ENCODE measurements at regions not wholly inside any gene's neighbourhood (a gene's known extent, or its start where the extent isn't known, plus 50 kb on each side); places are given as distances from the start of the nearest gene placed in this dataset.

DNA sequence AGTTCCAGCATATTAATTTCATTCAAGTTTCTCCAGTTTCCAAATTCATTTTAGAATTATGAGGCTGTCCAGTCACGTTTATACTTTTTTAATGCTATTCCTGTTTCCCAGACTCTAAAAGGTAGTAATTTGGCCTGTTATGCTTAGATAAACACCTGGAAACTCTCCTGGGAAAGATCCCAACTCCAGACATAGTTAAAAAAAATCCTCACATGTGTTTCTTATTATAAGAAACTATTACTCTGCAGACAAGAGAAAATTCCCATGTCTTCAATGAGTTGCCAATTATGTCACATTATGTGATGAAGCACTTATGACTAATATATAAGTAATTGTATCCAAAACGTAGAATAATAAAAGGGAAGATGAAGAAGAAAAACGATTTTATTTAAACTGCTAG is 137.1 kb upstream of the TMC3 start:
- TF ChIP-seq, protein P1, sequence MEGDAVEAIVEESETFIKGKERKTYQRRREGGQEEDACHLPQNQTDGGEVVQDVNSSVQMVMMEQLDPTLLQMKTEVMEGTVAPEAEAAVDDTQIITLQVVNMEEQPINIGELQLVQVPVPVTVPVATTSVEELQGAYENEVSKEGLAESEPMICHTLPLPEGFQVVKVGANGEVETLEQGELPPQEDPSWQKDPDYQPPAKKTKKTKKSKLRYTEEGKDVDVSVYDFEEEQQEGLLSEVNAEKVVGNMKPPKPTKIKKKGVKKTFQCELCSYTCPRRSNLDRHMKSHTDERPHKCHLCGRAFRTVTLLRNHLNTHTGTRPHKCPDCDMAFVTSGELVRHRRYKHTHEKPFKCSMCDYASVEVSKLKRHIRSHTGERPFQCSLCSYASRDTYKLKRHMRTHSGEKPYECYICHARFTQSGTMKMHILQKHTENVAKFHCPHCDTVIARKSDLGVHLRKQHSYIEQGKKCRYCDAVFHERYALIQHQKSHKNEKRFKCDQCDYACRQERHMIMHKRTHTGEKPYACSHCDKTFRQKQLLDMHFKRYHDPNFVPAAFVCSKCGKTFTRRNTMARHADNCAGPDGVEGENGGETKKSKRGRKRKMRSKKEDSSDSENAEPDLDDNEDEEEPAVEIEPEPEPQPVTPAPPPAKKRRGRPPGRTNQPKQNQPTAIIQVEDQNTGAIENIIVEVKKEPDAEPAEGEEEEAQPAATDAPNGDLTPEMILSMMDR (IDR thresholded peaks at IDR 0.05; ENCODE audit: extremely low read depth, insufficient read depth, missing control alignments), result no peak
- no peak for DNase-seq (ENCODE audit: low spot score)
- in situ Hi-C loops (cut with MboI; ENCODE audit: low pct_unique_long_range_greater_than_20kb, low sequenced_read_pairs, unreplicated experiment), result no loop called here

DNA sequence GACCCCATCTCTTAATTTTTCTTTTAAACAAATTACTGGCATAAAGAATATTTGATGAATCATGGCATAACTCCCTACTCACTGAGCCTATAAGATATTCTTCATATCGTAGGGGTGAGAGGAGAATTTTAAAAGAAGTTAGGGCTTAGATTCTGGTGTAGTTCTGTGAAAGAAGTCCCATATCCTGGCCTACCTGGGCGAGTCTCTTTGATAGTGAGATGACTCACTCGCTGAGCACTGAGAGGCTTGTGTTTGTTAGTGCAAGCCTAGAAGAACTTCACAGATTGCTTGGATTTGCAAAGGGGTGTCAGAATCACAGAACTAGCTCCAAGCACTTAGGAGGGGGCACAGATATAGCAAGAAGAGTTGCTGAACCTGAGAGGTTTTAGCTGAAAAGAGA is 133.8 kb upstream of the TMC3 start:
- in situ Hi-C loops (cut with MboI; ENCODE audit: low pct_unique_long_range_greater_than_20kb, low sequenced_read_pairs, unreplicated experiment), result no loop called here
- DNase-seq (ENCODE audit: low spot score), result no peak
- TF ChIP-seq, protein P1 (IDR thresholded peaks at IDR 0.05; ENCODE audit: extremely low read depth, insufficient read depth, missing control alignments), result no peak

DNA sequence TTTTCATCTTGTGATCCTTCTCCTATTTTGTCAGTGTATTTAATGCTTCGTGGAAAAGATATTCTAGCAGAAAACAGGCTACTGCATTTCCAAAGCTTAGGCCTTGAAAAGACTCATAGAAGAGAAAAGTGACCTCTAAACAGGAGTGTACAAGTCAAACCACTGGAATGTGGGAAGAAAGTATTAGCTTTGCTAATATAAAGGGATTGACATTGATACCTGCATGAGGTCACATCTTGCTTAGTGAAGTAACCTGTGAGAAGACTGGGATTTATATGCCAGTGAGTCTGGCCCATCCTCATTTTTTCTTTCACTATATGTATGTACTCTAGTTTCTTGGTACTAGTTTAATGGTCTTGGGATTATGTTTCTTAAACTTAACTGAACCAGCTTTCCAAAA is 132.9 kb upstream of the TMC3 start:
- TF ChIP-seq, protein P1 (IDR thresholded peaks at IDR 0.05; ENCODE audit: extremely low read depth, insufficient read depth, missing control alignments), result no peak
- in situ Hi-C loops (cut with MboI; ENCODE audit: low pct_unique_long_range_greater_than_20kb, low sequenced_read_pairs, unreplicated experiment), result no loop called here
- no peak for DNase-seq (ENCODE audit: low spot score)

DNA sequence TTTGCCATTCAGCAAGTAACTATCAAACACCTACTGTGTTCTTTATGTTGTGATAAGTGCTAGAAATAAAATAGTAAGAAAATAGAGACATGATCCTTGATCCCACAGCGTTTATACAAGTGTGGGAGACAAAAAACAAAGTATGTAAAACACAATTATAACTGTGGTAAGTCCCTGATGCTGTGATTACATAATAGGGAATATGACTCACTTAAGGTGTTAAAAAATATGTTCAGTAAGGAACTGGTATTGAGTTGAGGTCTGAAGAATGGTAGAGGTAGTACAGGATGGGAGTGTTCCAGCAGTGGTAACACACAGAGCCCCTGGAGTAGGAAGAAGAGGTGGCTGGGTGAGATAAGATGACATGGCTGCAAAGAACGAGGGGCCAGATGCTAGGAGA is 132.1 kb upstream of the TMC3 start:
- DNase-seq (ENCODE audit: low spot score), result no peak
- TF ChIP-seq, protein P1 (IDR thresholded peaks at IDR 0.05; ENCODE audit: extremely low read depth, insufficient read depth, missing control alignments), result no peak
- in situ Hi-C loops (cut with MboI; ENCODE audit: low pct_unique_long_range_greater_than_20kb, low sequenced_read_pairs, unreplicated experiment), result no loop called here

DNA sequence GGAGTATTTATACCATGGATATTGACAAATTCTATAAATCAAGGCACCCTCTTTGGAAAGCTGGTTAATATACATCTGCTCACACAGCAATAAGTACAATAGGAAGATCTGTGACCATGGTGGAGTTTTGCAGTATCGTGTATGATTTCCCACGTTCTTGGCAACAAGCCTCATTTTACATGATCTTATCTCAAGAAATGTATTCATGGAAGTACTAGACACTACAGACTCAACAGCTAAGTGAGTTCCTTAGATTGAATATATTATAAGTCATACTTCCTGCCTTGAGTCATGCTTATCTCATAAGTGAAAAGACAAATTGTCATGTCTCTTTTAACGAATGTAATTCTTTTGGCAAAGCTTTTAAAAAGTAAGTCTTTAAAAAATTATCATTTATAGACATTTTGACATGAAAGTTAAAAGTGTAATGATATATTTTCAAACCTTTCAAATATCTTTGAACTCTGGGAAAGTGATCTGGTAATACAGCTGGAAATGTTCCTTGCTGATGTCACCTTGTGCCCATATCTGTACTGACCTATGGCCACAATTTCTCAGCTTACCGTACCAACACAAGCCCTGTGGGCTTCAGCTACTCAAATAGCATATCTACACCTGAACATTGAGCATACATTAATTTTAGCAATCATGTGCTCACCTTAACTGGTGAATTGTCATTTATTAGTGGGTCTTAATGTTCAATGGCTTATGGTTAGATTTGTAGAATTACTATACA is 130.3 kb upstream of the TMC3 start:
- in situ Hi-C loops (cut with MboI; ENCODE audit: low pct_unique_long_range_greater_than_20kb, low sequenced_read_pairs, unreplicated experiment), result no loop called here
- DNase-seq (ENCODE audit: low spot score), result no peak
- TF ChIP-seq, protein P1 (IDR thresholded peaks at IDR 0.05; ENCODE audit: extremely low read depth, insufficient read depth, missing control alignments), result no peak

DNA sequence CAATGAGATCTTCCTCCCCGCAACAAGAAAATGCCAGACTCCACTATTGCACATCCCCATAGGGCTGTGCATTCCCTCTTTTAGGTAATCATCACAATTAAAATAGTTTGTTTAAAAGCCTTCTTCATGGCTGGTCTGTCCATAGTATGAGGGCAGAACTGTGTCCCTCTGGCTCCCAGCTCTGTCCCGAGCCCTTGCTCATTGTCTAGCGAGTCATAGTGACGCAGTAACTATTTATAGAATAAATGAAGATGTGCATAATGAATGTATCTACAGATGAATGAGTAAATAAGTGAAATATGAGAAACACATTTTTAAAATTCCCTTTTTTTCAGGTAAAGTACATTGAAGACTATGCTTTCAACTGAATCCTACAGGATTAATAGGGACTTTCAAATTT is 128.4 kb upstream of the TMC3 start:
- in situ Hi-C loops (cut with MboI; ENCODE audit: low pct_unique_long_range_greater_than_20kb, low sequenced_read_pairs, unreplicated experiment), result no loop called here
- DNase-seq (ENCODE audit: low spot score), result no peak

More for the DNA sequence above, 128.4 kb upstream of the TMC3 start:
- TF ChIP-seq, protein P1 (IDR thresholded peaks at IDR 0.05; ENCODE audit: extremely low read depth, insufficient read depth, missing control alignments), result no peak
